ENCODE measurements at regions not wholly inside any gene's neighbourhood (a gene's known extent, or its start where the extent isn't known, plus 50 kb on each side); places are given as distances from the start of the nearest gene placed in this dataset.

GRCh38 chr16:50419116-50419515 is 50.3 kb upstream of the BRD7 start:
- TF ChIP-seq CTCF (conservative IDR thresholded peaks at IDR 0.05; ENCODE audit: low read length) (no peak), EZH2phosphoT487 (IDR thresholded peaks at IDR 0.05; ENCODE audit: borderline replicate concordance, low read depth, low read length) (no peak)
